CD14-positive monocyte (primary cell): ENCODE measurements at regions not wholly inside any gene's neighbourhood (a gene's known extent, or its start where the extent isn't known, plus 50 kb on each side); places are given as distances from the start of the nearest gene placed in this dataset.

Experiments used
- DNase-seq, 3 donors: peaks; one replicate each; pipeline ENCODE4 v3.0.0-alpha.2; 2011 to 2022
- H2AFZ ChIP-seq: 2 replicates; pipeline ENCODE4 v1.6.0; 2012; ENCODE audit warnings: mild to moderate bottlenecking, low read depth, low read length, inconsistent platforms; ENCODE audit not compliant: insufficient read depth, poor library complexity, severe bottlenecking
- H3K27ac ChIP-seq, 2 donors: 1 replicate in 1 of 2; 2 replicates in 1 of 2; pipeline ENCODE4 v1.5.1; 2012 to 2013; ENCODE audit warnings: low read length in 2 of 2, control low read depth in 1 of 2, inconsistent platforms in 1 of 2, low read depth in 1 of 2, mild to moderate bottlenecking in 1 of 2
- H3K27me3 ChIP-seq, 2 donors: one replicate each; pipeline versions ENCODE4 v1.6.0 to v1.6.1; 2011 to 2013; ENCODE audit warnings: low read length in 2 of 2; ENCODE audit not compliant: control insufficient read depth in 2 of 2, insufficient read depth in 2 of 2
- H3K36me3 ChIP-seq, 2 donors: replicated peaks in 1 of 2; 1 replicate in 1 of 2; 2 replicates in 1 of 2; pipeline versions ENCODE4 v1.5.1 to v1.6.1; 2012 to 2013; ENCODE audit warnings: low read length in 2 of 2, control low read depth in 1 of 2, inconsistent platforms in 1 of 2, mild to moderate bottlenecking in 1 of 2; ENCODE audit not compliant: insufficient read depth in 2 of 2, control insufficient read depth in 1 of 2
- H3K4me1 ChIP-seq, 2 donors: 1 replicate in 1 of 2; 2 replicates in 1 of 2; pipeline versions ENCODE4 v1.5.1 to v1.6.1; 2012 to 2013; ENCODE audit warnings: low read length in 2 of 2, control low read depth in 1 of 2, inconsistent platforms in 1 of 2, mild to moderate bottlenecking in 1 of 2, moderate library complexity in 1 of 2; ENCODE audit not compliant: insufficient read depth in 2 of 2, control insufficient read depth in 1 of 2
- H3K4me2 ChIP-seq: replicated peaks from 2 replicates; pipeline ENCODE3; 2012; ENCODE audit warnings: low read length, moderate library complexity, mild to moderate bottlenecking; ENCODE audit not compliant: poor library complexity, severe bottlenecking; ENCODE audit errors: extremely low read depth
- H3K4me3 ChIP-seq, 3 experiments: fragments of 200-600 bp in 1 of 3; sonication (generic) in 1 of 3; replicated peaks in 1 of 3; 1 replicate in 2 of 3; 2 replicates in 1 of 3; pipeline ENCODE4 v1.5.1; 2011 to 2013; ENCODE audit warnings: low read length in 3 of 3, mild to moderate bottlenecking in 3 of 3, control low read depth in 2 of 3, low read depth in 2 of 3, inconsistent platforms in 1 of 3, moderate library complexity in 1 of 3
- H3K79me2 ChIP-seq: 2 replicates; pipeline ENCODE4 v1.6.0; 2012; ENCODE audit warnings: mild to moderate bottlenecking, control low read depth, inconsistent platforms, low read length, moderate library complexity; ENCODE audit not compliant: insufficient read depth
- H3K9ac ChIP-seq: 2 replicates; pipeline ENCODE4 v1.6.0; 2017; ENCODE audit warnings: low read length, mild to moderate bottlenecking; ENCODE audit not compliant: insufficient read depth, poor library complexity, severe bottlenecking
- H3K9me3 ChIP-seq, 2 donors: replicated peaks in 1 of 2; 1 replicate in 1 of 2; 2 replicates in 1 of 2; pipeline versions ENCODE4 v1.5.1 to v1.6.1; 2012 to 2013; ENCODE audit warnings: low read length in 2 of 2, control low read depth in 1 of 2; ENCODE audit not compliant: control insufficient read depth in 1 of 2, insufficient read depth in 1 of 2
- H4K20me1 ChIP-seq: 2 replicates; pipeline ENCODE4 v1.6.0; 2012; ENCODE audit warnings: mild to moderate bottlenecking, low read length, control low read depth, moderate library complexity; ENCODE audit not compliant: insufficient read depth
- H3K27ac Mint-ChIP-seq, 7 donors: one replicate each; pipeline ENCODE4 v1.8.0; 2020; ENCODE audit warnings: mild to moderate bottlenecking in 7 of 7, mixed read lengths in 7 of 7, moderate library complexity in 6 of 7, inconsistent platforms in 2 of 7
- H3K27me3 Mint-ChIP-seq, 3 donors: one replicate each; pipeline ENCODE4 v1.8.0; 2021 to 2022; ENCODE audit warnings: low read depth in 3 of 3, mild to moderate bottlenecking in 3 of 3, mixed read lengths in 3 of 3, moderate library complexity in 3 of 3, inconsistent platforms in 1 of 3
- H3K36me3 Mint-ChIP-seq, 2 donors: one replicate each; pipeline ENCODE4 v1.8.0; 2020; ENCODE audit warnings: mixed read lengths in 2 of 2, inconsistent platforms in 1 of 2, mild to moderate bottlenecking in 1 of 2
- H3K4me1 Mint-ChIP-seq: one replicate; pipeline ENCODE4 v1.8.0; 2020; ENCODE audit warnings: mild to moderate bottlenecking, mixed read lengths
- H3K4me3 Mint-ChIP-seq, 2 donors: one replicate each; pipeline ENCODE4 v1.8.0; 2020; ENCODE audit warnings: mild to moderate bottlenecking in 2 of 2, mixed read lengths in 2 of 2, moderate library complexity in 1 of 2
- H3K9me3 Mint-ChIP-seq, 7 donors: one replicate each; pipeline ENCODE4 v1.8.0; 2020 to 2022; ENCODE audit warnings: mixed read lengths in 7 of 7, mild to moderate bottlenecking in 6 of 7, moderate library complexity in 6 of 7, inconsistent platforms in 2 of 7
- WGBS: methylation state at CpG from one replicate; pipeline ENCODE4 v1.1.5; 2013; ENCODE audit warnings: missing lambda C conversion rate; ENCODE audit not compliant: insufficient coverage; 5-methylcytosine and 5-hydroxymethylcytosine counted together
- intact Hi-C, 2 donors: fragments of 100-400 bp; cut with micrococcal nuclease; formaldehyde crosslinking; loops; one replicate each; pipeline versions ENCODE4 v1.15.0 to v1.15.1; 2023
- TF ChIP-seq, protein P1 (sequence below): fragments of 200-600 bp; IDR thresholded peaks from one replicate; pipeline ENCODE4 v1.8.0; 2022; ENCODE audit warnings: antibody characterized with exemption, mild to moderate bottlenecking

DNA sequence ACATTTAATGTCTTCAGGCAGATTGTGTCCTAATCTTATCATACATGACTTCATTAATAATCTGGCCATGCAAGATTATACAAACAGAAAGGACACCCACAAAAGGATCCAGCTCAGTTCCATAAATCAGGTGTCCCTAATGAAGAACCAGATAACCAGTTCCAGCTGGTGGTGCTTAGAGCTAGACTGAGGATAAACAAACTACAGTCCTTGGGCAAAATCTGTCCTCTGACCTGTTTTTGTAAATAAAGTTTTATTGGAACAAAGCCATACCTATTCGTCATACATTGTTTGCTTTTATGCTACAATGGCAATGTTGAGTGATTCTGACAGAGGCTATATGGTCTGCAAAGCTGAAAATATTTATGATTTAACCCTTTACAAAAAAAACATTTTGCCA is 199.5 kb downstream of the MID1IP1 start:
- Histone ChIP-seq H3K36me3 (no peaks in the 10 kb centered on the region), H3K9me3 (no peaks in the 10 kb centered on the region), H3K9ac (no peak overlapping the region), H3K27ac (no peak overlapping the region), H3K4me3 (no peak overlapping the region), H3K79me2 (no peaks in the 10 kb centered on the region), H4K20me1 (no peaks in the 10 kb centered on the region), H2AFZ (no peak overlapping the region), H3K4me1 (no peaks in the 10 kb centered on the region), H3K27me3 (no peaks in the 10 kb centered on the region), H3K4me2 (no peak overlapping the region)
- no peak overlapping the region for H3K4me3 Mint-ChIP-seq
- peaks cover 0 to 2% (median 0%) of the 10 kb centered on the region in 3 donors for H3K27me3 Mint-ChIP-seq
- H3K36me3 Mint-ChIP-seq = no peaks in the 10 kb centered on the region
- no peak overlapping the region for H3K27ac Mint-ChIP-seq
- TF ChIP-seq, protein P1, sequence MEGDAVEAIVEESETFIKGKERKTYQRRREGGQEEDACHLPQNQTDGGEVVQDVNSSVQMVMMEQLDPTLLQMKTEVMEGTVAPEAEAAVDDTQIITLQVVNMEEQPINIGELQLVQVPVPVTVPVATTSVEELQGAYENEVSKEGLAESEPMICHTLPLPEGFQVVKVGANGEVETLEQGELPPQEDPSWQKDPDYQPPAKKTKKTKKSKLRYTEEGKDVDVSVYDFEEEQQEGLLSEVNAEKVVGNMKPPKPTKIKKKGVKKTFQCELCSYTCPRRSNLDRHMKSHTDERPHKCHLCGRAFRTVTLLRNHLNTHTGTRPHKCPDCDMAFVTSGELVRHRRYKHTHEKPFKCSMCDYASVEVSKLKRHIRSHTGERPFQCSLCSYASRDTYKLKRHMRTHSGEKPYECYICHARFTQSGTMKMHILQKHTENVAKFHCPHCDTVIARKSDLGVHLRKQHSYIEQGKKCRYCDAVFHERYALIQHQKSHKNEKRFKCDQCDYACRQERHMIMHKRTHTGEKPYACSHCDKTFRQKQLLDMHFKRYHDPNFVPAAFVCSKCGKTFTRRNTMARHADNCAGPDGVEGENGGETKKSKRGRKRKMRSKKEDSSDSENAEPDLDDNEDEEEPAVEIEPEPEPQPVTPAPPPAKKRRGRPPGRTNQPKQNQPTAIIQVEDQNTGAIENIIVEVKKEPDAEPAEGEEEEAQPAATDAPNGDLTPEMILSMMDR = no peak
- intact Hi-C loops = no loop called here
- DNase-seq = no peak
- peaks cover 5% of the 10 kb centered on the region for H3K4me1 Mint-ChIP-seq
- peaks cover 0 to 3% (median 1%) of the 10 kb centered on the region in 7 donors for H3K9me3 Mint-ChIP-seq
- no CpG with 5 or more reads among the region's 1 CpG for WGBS

DNA sequence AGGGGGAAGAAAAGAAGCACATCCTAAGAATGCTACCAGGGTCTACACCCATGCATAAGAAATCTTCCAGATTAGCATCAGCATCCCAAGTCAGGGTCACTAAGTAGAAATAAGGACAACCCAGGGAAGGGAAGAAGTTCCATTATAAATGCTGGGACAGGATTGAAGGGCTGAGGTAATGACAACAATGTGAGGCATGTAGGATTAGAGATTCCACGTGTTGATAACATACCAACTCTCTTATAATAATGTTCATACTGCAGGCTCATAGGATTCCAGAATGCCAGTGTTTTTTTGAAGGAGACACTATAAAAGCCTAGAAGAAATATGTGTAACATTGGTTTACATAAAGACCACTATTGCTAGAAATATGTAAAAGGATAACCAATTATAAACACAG is 201.2 kb downstream of the MID1IP1 start:
- H3K4me2 ChIP-seq = no peak overlapping the region
- TF ChIP-seq, protein P1 = no peak
- H3K4me1 Mint-ChIP-seq = peaks cover 5% of the 10 kb centered on the region
- H4K20me1 ChIP-seq = no peaks in the 10 kb centered on the region
- WGBS = no CpG with 5 or more reads among the region's 1 CpG
- no peak overlapping the region for H3K4me3 Mint-ChIP-seq
- intact Hi-C loops = no loop called here
- no peaks in the 10 kb centered on the region for H3K36me3 ChIP-seq
- H3K27me3 ChIP-seq = no peaks in the 10 kb centered on the region
- no peaks in the 10 kb centered on the region for H3K36me3 Mint-ChIP-seq
- no peak overlapping the region for H3K9ac ChIP-seq
- no peak overlapping the region for H2AFZ ChIP-seq
- H3K27me3 Mint-ChIP-seq = no peaks in the 10 kb centered on the region
- no peak overlapping the region for H3K27ac ChIP-seq
- no peaks in the 10 kb centered on the region for H3K9me3 ChIP-seq
- H3K79me2 ChIP-seq = no peaks in the 10 kb centered on the region
- H3K27ac Mint-ChIP-seq = no peak overlapping the region
- H3K9me3 Mint-ChIP-seq = peaks cover 0 to 2% (median 0%) of the 10 kb centered on the region in 7 donors
- no peak for DNase-seq
- H3K4me1 ChIP-seq = no peaks in the 10 kb centered on the region
- H3K4me3 ChIP-seq = no peak overlapping the region
